Spleen (tissue), 7 donors: ENCODE measurements at regions not wholly inside any gene's neighbourhood (a gene's known extent, or its start where the extent isn't known, plus 50 kb on each side); places are given as distances from the start of the nearest gene placed in this dataset.

ENCODE experiments used
- CTCF ChIP-seq, 11 experiments: fragments of 200-600 bp in 7 of 11; fragments of 450-650 bp in 4 of 11; sonication (generic) in 4 of 11; IDR thresholded peaks in 8 of 11; conservative IDR thresholded peaks in 3 of 11; 1 replicate in 7 of 11; 2 replicates in 4 of 11; pipeline versions ENCODE4 v1.4.0 to v1.8.0; 2016 to 2021; ENCODE audit warnings: antibody characterized with exemption in 11 of 11, inconsistent platforms in 4 of 11, mild to moderate bottlenecking in 1 of 11
- POLR2A ChIP-seq, 3 donors: fragments of 450-650 bp; IDR thresholded peaks; one replicate each; pipeline ENCODE4 v1.5.1; 2017; ENCODE audit warnings: antibody characterized with exemption in 3 of 3, mild to moderate bottlenecking in 1 of 3
- POLR2AphosphoS5 ChIP-seq, 3 donors: sonication (generic); formaldehyde crosslinking; IDR thresholded peaks; one replicate each; pipeline ENCODE4 v1.5.1; 2017; ENCODE audit warnings: antibody characterized with exemption in 3 of 3
- donor health status: DM: no; HTN: no; CAD: no; lungs with moderate emphysema.
- donor health status: DM: no; HTN: no; CAD: no.
- donor health status: DM: no; HTN: no; CAD: no.

GRCh38 chr3:70646635-70647034, 334.2 kb upstream of the MDFIC2 start:
- TF ChIP-seq CTCF (IDR thresholded peaks at IDR 0.05 in 8 of 11, conservative IDR thresholded peaks at IDR 0.05 in 3 of 11) (no peak), POLR2A (IDR thresholded peaks at IDR 0.05) (no peak), POLR2AphosphoS5 (IDR thresholded peaks at IDR 0.05) (no peak)
